ENCODE measurements at regions not wholly inside any gene's neighbourhood (a gene's known extent, or its start where the extent isn't known, plus 50 kb on each side); places are given as distances from the start of the nearest gene placed in this dataset.

- no peak for TF ChIP-seq CTCF (IDR thresholded peaks at IDR 0.05)
- TF ChIP-seq EZH2 (IDR thresholded peaks at IDR 0.05; ENCODE audit: borderline replicate concordance, insufficient read depth, low read depth, low read length, poor library complexity, severe bottlenecking), result no peak
These were observed 93.3 kb downstream of the EDN1 start for GRCh38 chr6:12383448-12383847.
